Activated naive CD4-positive, alpha-beta T cell treated with anti-CD3 and anti-CD28 coated beads, Interleukin-2, amount 10 ng/mL, durations not matched to agents 7 days and 5 days (primary cell): ENCODE measurements at regions not wholly inside any gene's neighbourhood (a gene's known extent, or its start where the extent isn't known, plus 50 kb on each side); places are given as distances from the start of the nearest gene placed in this dataset.

Experiments
- CTCF ChIA-PET: fragments of 350-600 bp; sonication (Branson Sonifier 250); formaldehyde crosslinking; loops from one replicate; lab custom pipeline; 2021; ENCODE audit warnings: antibody characterized with exemption; lab: Charles Lee
- DNase-seq: peaks from one replicate; pipeline ENCODE4 v3.0.0-alpha.2; 2020
- H3K27ac Mint-ChIP-seq: one replicate; pipeline ENCODE4 v1.8.0; 2021; ENCODE audit warnings: mild to moderate bottlenecking, moderate library complexity, mixed read lengths
- H3K27me3 Mint-ChIP-seq: one replicate; pipeline ENCODE4 v1.8.0; 2021; ENCODE audit warnings: mild to moderate bottlenecking, mixed read lengths
- H3K36me3 Mint-ChIP-seq: one replicate; pipeline ENCODE4 v1.8.0; 2021; ENCODE audit warnings: mixed read lengths
- H3K4me1 Mint-ChIP-seq: one replicate; pipeline ENCODE4 v1.8.0; 2021; ENCODE audit warnings: mixed read lengths
- H3K4me3 Mint-ChIP-seq: one replicate; pipeline ENCODE4 v1.8.0; 2021; ENCODE audit warnings: mild to moderate bottlenecking, moderate library complexity, mixed read lengths
- H3K9me3 Mint-ChIP-seq: one replicate; pipeline ENCODE4 v1.8.0; 2021; ENCODE audit warnings: mixed read lengths

GRCh38 chr21:31538816-31539215 is 120.7 kb upstream of the SOD1 start:
- Mint-ChIP-seq H3K9me3 (no peaks in the 10 kb centered on the region), H3K36me3 (peaks cover 1% of the 10 kb centered on the region), H3K4me1 (no peaks in the 10 kb centered on the region), H3K27me3 (no peaks in the 10 kb centered on the region), H3K4me3 (no peak overlapping the region), H3K27ac (no peak overlapping the region)
- DNase-seq = no peak
- CTCF ChIA-PET = interaction anchor here (0.5 to 1.2 kb wide), 3 partner anchors 9 to 127 kb away, joined by 3 to 5 read pairs (median 4); no protein-coding TSS in a partner anchor

- peaks cover 1% of the 10 kb centered on the region for H3K36me3 Mint-ChIP-seq
- H3K9me3 Mint-ChIP-seq = no peaks in the 10 kb centered on the region
- no peak overlapping the region for H3K4me3 Mint-ChIP-seq
- no peak overlapping the region for H3K27ac Mint-ChIP-seq
- no peaks in the 10 kb centered on the region for H3K27me3 Mint-ChIP-seq
- no peaks in the 10 kb centered on the region for H3K4me1 Mint-ChIP-seq
- peak; percentile 29 for DNase-seq
- CTCF ChIA-PET = interaction anchor here (0.5 to 1.2 kb wide), 3 partner anchors 10 to 127 kb away, joined by 3 to 5 read pairs (median 4); no protein-coding TSS in a partner anchor
Measured at GRCh38 chr21:31537872-31538576, 121.5 kb upstream of the SOD1 start.

DNA sequence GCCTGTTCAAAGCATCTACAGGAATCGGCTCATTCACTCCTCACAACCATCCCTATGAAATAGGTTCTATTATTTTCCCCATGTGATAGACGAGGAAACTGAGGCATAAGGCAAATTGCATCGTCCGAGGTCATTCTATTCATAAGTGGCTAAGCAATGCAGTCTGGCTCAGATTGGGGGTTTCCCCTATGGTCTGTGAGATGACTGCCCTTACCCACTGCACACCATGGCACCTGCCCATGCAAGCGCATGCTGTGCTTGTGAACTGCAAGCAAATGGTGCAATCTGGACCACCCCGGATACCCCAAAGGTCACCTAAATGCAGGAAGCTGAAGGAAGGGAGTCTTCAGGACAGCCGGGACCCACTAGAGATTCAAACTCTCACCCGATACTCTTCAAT is 123.4 kb upstream of the SOD1 start:
- Mint-ChIP-seq H3K4me3 (no peak overlapping the region), H3K27ac (no peak overlapping the region), H3K27me3 (no peaks in the 10 kb centered on the region), H3K4me1 (no peaks in the 10 kb centered on the region), H3K36me3 (peaks cover 1% of the 10 kb centered on the region), H3K9me3 (no peaks in the 10 kb centered on the region)
- no peak for DNase-seq
- CTCF ChIA-PET = no interaction called here

DNA sequence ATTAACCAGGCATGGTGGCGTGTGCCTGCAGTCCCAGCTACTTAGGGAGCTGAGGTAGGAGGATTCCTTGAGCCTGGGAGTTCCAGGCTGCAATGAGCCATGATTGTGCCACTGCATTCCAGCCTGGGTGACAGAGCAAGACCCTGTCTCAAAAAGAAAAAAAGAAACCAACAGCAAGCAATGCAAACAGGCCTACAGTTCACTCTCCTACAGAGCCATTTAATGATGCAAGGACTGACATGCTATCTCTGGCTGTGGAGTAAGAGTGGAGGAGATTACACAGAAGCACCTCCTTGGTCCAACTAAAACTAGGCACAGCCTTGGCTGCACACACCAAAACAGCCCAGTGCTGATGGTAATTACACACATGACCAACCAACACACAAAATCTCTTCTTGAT is 127.5 kb upstream of the SOD1 start:
- Mint-ChIP-seq H3K27ac (no peak overlapping the region), H3K27me3 (no peaks in the 10 kb centered on the region), H3K36me3 (peaks cover 3% of the 10 kb centered on the region), H3K9me3 (no peaks in the 10 kb centered on the region), H3K4me1 (peaks cover 13% of the 10 kb centered on the region), H3K4me3 (no peak overlapping the region)
- DNase-seq = no peak
- CTCF ChIA-PET = no interaction called here

GRCh38 chr21:31530897-31531705 is 128.4 kb upstream of the SOD1 start:
- H3K4me3 Mint-ChIP-seq = no peak overlapping the region
- peaks cover 13% of the 10 kb centered on the region for H3K4me1 Mint-ChIP-seq
- H3K27me3 Mint-ChIP-seq = no peaks in the 10 kb centered on the region
- no peak for DNase-seq
- H3K9me3 Mint-ChIP-seq = no peaks in the 10 kb centered on the region
- no peak overlapping the region for H3K27ac Mint-ChIP-seq
- CTCF ChIA-PET = no interaction called here
- H3K36me3 Mint-ChIP-seq = peaks cover 1% of the 10 kb centered on the region

- no peak overlapping the region for H3K27ac Mint-ChIP-seq
- no peak overlapping the region for H3K4me3 Mint-ChIP-seq
- H3K36me3 Mint-ChIP-seq = peaks cover 1% of the 10 kb centered on the region
- H3K27me3 Mint-ChIP-seq = no peaks in the 10 kb centered on the region
- CTCF ChIA-PET = no interaction called here
- H3K4me1 Mint-ChIP-seq = peaks cover 13% of the 10 kb centered on the region
- no peak for DNase-seq
- no peaks in the 10 kb centered on the region for H3K9me3 Mint-ChIP-seq
Measured at GRCh38 chr21:31530364-31530763, 129.1 kb upstream of the SOD1 start.

DNA sequence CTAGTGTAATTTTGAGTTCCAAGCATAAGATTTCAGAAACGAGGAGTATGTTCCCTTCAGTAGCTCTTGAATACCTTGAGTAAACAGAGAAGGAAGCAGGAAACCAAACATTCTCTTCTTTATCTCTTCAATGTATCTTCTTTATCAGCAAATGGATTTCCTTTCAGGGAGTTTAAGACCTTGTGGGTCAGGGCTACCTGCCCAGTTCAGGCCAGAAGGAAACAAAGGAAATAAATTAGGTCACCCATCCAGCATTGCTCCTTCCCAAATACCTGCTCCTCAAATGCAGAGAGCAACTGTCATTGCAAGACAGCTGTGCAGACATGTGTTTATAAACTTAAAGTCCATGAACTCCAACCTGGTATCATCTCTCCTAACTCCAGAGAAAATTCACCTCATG is 130.1 kb upstream of the SOD1 start:
- H3K36me3 Mint-ChIP-seq = peaks cover 5% of the 10 kb centered on the region
- no peak overlapping the region for H3K4me3 Mint-ChIP-seq
- CTCF ChIA-PET = no interaction called here
- no peaks in the 10 kb centered on the region for H3K9me3 Mint-ChIP-seq
- DNase-seq = no peak
- H3K27me3 Mint-ChIP-seq = no peaks in the 10 kb centered on the region
- no peak overlapping the region for H3K27ac Mint-ChIP-seq
- H3K4me1 Mint-ChIP-seq = peaks cover 13% of the 10 kb centered on the region

- no peak overlapping the region for H3K4me3 Mint-ChIP-seq
- no peak overlapping the region for H3K27ac Mint-ChIP-seq
- no peak for DNase-seq
- no peaks in the 10 kb centered on the region for H3K27me3 Mint-ChIP-seq
- peaks cover 13% of the 10 kb centered on the region for H3K4me1 Mint-ChIP-seq
- H3K9me3 Mint-ChIP-seq = no peaks in the 10 kb centered on the region
- peaks cover 5% of the 10 kb centered on the region for H3K36me3 Mint-ChIP-seq
- CTCF ChIA-PET = no interaction called here
Measured at GRCh38 chr21:31526040-31526439, 133.5 kb upstream of the SOD1 start.

DNA sequence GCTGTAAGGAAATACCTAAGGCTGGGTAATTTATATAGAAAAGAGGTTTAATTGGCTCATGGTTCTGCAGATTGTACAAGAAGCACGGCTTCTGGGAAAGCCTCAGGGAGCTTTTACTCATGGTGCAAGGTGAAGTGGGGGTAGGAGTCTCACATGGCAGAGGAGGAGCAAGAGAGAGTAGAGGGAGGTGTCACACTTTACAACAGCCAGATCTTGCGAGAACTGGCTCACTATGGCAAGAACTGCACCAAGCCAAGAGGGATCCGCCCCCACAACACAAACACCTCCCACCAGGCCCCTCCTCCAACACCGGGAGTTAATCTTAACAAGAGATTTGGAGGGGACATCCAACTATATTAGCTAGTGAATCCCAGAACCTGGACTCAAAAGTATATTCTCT is 135.4 kb upstream of the SOD1 start:
- CTCF ChIA-PET = no interaction called here
- no peaks in the 10 kb centered on the region for H3K9me3 Mint-ChIP-seq
- peaks cover 5% of the 10 kb centered on the region for H3K36me3 Mint-ChIP-seq

DNA sequence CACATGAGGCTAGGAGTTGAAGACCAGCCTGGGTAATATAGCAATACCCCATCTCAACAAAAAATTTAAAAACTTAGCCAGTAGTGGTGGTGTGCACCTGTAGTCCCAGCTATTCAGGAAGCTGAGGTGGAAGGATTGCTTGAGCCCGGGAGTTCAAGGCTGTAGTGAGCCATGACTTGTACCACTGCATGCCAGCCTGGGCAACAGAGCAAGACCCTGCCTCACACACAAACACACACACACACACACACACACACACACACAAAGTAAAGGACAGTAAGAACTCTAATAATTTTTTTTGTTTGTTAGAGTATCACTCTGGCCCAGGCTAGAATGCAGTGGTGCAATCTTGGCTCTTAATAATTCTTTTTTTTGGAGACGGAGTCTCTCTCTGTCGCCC is 138.0 kb upstream of the SOD1 start:
- Mint-ChIP-seq H3K27ac (no peak overlapping the region), H3K9me3 (no peaks in the 10 kb centered on the region), H3K27me3 (no peaks in the 10 kb centered on the region), H3K4me1 (peaks cover 6% of the 10 kb centered on the region), H3K4me3 (no peak overlapping the region), H3K36me3 (peaks cover 3% of the 10 kb centered on the region)
- CTCF ChIA-PET = no interaction called here
- DNase-seq = no peak

More for the DNA sequence above, 135.4 kb upstream of the SOD1 start:
- Mint-ChIP-seq H3K4me3 (no peak overlapping the region), H3K4me1 (peaks cover 1% of the 10 kb centered on the region), H3K27me3 (no peaks in the 10 kb centered on the region), H3K27ac (no peak overlapping the region)
- no peak for DNase-seq

GRCh38 chr21:31520561-31521098 is 138.9 kb upstream of the SOD1 start:
- H3K36me3 Mint-ChIP-seq = peaks cover 3% of the 10 kb centered on the region
- H3K9me3 Mint-ChIP-seq = no peaks in the 10 kb centered on the region
- H3K27ac Mint-ChIP-seq = no peak overlapping the region
- no peak for DNase-seq
- CTCF ChIA-PET = interaction anchor here (1.2 kb wide), 1 partner anchor 60 kb away, joined by 4 read pairs; no protein-coding TSS in a partner anchor
- peaks cover 6% of the 10 kb centered on the region for H3K4me1 Mint-ChIP-seq
- no peak overlapping the region for H3K4me3 Mint-ChIP-seq
- no peaks in the 10 kb centered on the region for H3K27me3 Mint-ChIP-seq

DNA sequence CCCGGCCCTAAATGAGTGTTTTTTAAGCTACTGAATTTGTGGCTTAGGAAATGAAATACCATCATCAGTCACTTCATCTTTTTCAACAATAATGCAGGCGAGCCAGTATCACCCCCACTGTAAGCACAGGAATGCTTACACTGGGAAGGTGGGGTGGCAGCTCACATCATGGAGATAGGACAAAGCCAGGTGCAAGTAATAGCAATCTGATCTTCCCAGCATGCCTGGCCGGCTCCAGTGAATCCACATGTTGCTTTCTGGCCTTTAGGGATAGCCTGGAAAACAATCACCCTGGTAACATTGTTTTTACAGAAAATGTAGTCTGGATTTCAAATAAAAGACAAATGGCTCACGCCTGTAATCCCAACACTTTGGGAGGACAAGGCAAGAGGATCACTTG is 140.9 kb upstream of the SOD1 start:
- H3K27me3 Mint-ChIP-seq = peaks cover 10% of the 10 kb centered on the region
- H3K9me3 Mint-ChIP-seq = no peaks in the 10 kb centered on the region
- peaks cover 6% of the 10 kb centered on the region for H3K4me1 Mint-ChIP-seq
- no peak overlapping the region for H3K27ac Mint-ChIP-seq
- no peaks in the 10 kb centered on the region for H3K36me3 Mint-ChIP-seq
- CTCF ChIA-PET = no interaction called here
- no peak for DNase-seq
- no peak overlapping the region for H3K4me3 Mint-ChIP-seq

GRCh38 chr21:31517664-31518414 is 141.7 kb upstream of the SOD1 start:
- H3K9me3 Mint-ChIP-seq = no peaks in the 10 kb centered on the region
- peaks cover 6% of the 10 kb centered on the region for H3K4me1 Mint-ChIP-seq
- peaks cover 14% of the 10 kb centered on the region for H3K27me3 Mint-ChIP-seq
- no peak for DNase-seq
- no peaks in the 10 kb centered on the region for H3K36me3 Mint-ChIP-seq
- no peak overlapping the region for H3K4me3 Mint-ChIP-seq
- H3K27ac Mint-ChIP-seq = no peak overlapping the region
- CTCF ChIA-PET = no interaction called here

DNA sequence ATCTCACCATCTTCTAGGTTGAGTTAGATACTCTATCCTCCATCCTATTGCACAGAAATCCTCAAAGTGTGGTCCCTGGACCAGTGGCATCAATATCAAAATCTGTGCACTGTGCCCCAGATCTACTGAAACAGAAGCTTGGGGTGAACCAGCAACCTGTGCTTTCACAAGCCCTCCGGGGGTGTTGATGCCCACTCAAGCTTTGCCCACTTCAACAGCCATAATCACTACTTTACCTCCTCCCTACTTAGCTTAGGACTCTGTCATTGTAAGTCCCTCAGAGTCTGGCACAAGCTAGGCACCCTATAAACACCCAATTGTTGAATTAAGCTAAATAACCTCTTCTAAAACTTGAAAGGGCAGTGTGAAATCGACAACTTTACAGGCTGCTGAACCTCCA is 144.2 kb upstream of the SOD1 start:
- Mint-ChIP-seq H3K9me3 (no peaks in the 10 kb centered on the region), H3K4me1 (peaks cover 11% of the 10 kb centered on the region), H3K36me3 (peaks cover 2% of the 10 kb centered on the region), H3K27me3 (peaks cover 22% of the 10 kb centered on the region), H3K27ac (no peak overlapping the region), H3K4me3 (no peak overlapping the region)
- CTCF ChIA-PET = interaction anchor here (0.7 kb wide), 2 partner anchors 166 to 172 kb away, joined by 3 to 4 read pairs; no protein-coding TSS in a partner anchor
- DNase-seq = no peak
